T1000 (cell line): ENCODE measurements at regions not wholly inside any gene's neighbourhood (a gene's known extent, or its start where the extent isn't known, plus 50 kb on each side); places are given as distances from the start of the nearest gene placed in this dataset.

Experiments
- DNase-seq: peaks from one replicate; lab custom pipeline; 2025; ENCODE audit warnings: mixed read lengths; lab: John Stamatoyannopoulos, UW

GRCh38 chr3:82940124-82940523 is 1178.7 kb upstream of the GBE1 start:
- no peak for DNase-seq

GRCh38 chr3:82939491-82940097 is 1178.1 kb upstream of the GBE1 start:
- DNase-seq = no peak

DNA sequence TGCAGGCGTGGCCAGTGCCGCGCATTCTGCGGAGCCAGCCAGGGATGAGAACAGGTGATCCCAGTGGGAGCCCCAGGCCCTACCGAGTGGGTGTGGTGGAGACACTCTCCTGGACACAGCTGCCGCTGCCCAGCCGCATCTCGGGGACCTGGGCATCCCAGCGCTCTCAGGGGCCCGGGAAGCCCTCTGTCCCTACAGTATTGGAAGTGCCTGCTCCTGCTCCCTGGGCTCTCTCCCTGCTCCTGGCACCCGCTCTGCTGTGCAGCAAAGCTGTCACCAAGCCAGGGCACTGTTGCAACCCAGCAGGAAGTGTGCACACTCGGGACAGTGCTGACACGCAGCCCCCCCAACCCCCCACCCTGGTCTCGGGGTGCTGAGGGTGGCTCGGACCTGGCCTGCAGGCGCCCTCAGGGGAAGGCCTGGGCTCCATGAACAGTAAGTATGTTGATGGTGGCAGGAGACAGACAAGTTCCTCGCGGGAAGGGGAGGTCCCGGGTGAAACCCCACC is 1177.4 kb upstream of the GBE1 start:
- DNase-seq = no peak

- no peak for DNase-seq
Measured at GRCh38 chr3:82927309-82928253, 1166.1 kb upstream of the GBE1 start.

DNA sequence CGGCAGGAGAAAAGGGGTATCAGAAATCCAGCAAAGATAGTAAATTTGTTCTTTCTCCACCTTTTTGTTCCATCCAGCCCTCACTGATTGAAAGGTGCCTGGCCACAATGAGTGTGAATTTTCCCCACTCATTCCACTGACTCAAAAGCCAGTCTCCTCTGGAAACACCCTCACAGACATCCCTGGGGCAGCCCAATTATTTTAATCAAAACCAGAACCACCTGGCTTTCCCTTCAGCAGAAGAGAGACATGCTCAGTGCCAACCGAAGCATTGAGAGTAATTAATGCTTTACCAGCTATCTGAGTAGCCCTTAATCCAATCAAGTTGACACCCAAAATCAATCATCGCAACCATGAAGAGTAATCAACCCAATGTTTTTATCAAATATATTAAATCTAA is 1129.6 kb upstream of the GBE1 start:
- no peak for DNase-seq

- no peak for DNase-seq
Measured at GRCh38 chr3:82883072-82883471, 1121.6 kb upstream of the GBE1 start.

DNA sequence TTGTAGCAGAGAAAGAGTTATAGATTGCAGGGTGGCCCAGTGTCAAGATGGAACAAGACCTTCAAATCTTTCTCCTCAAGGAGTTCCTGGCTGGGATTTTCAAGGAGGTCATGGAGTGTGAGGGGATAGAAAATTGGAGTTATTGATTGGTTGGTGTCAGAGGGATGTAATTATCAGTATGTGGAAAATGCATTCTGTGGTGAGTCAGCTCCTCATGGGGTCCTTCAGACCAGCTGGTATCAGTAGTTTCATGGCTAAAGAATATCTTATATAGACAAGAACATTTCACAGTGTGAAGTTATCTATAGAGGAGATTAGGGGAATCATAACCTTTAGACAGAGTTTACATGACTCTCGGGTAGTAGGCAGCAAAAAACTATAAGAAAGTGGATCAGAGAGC is 1114.0 kb upstream of the GBE1 start:
- no peak for DNase-seq

GRCh38 chr3:82839871-82840270 is 1078.4 kb upstream of the GBE1 start:
- DNase-seq = no peak

DNA sequence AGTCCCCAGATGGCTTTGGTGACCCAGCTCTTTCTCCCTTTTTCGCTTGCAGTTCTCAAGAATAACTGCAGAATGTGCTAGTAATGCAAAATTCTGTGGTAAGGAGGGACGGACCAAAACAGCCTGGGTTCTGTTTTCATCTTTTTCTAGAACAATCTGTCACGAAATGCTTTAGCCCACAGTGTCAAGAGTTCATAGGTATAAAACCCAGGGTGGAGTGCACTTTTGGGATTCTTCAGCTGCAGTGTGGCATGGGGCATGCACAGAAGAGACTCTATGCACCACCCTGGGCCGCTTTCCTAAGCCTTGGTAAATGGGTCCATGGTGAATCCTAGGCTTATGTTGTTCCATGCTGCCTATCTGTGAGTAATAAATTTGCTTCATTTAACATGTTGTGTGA is 1072.7 kb upstream of the GBE1 start:
- DNase-seq = no peak

DNA sequence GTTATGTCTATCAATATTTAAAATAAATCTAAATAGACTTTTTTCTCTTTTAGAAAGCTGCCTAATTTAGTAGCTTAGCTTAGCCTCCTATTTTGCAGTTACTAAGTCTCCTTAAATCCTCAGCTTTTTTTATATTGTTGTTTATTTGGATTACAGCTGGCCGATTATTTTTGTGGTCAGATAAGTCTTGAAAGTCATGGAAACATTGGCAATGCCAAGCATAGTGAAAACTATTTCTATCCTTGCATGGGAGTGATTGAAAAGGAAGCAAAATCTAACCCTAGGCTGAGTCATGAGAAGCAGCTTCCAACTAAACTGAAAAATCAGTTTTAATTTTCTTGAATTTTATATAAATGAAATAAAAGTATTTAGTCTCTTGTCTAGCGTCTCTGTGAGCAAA is 1063.0 kb upstream of the GBE1 start:
- DNase-seq = no peak

GRCh38 chr3:82816086-82816485 is 1054.6 kb upstream of the GBE1 start:
- no peak for DNase-seq

DNA sequence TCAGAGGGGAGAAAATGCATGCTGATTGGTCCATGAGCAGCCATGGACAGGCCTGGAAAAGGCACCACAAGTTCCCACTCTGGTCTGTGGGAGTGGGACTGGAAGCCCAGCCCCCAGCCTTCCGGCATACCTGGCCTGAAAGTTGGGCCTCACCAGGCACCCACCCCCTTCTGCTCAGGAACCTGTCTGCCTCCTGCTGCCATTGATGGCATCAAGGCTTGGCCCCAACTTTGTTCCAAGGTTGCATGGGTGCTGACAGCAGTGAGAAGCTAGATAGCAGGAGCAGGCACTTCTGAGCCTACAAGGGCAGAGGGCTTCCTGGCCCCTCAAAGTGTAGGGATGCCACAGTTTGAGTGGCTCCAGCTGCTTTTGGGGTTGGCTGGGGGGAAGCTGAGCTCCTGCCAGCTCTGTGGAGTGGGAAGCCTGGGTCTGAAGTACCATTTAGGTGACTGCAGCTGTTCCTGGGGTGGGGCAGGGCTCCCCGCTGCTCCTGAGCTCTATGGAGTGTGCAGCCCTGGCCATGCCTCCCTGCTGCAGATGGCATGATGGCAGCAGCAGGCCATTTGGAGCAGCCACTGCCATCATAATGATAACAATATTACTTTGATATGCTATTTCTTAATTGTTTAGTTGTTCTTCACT is 1054.1 kb upstream of the GBE1 start:
- DNase-seq = no peak

- DNase-seq = no peak
Measured at GRCh38 chr3:82814660-82815059, 1053.2 kb upstream of the GBE1 start.

GRCh38 chr3:82807781-82808180 is 1046.3 kb upstream of the GBE1 start:
- no peak for DNase-seq

GRCh38 chr3:82802501-82802900 is 1041.1 kb upstream of the GBE1 start:
- no peak for DNase-seq

DNA sequence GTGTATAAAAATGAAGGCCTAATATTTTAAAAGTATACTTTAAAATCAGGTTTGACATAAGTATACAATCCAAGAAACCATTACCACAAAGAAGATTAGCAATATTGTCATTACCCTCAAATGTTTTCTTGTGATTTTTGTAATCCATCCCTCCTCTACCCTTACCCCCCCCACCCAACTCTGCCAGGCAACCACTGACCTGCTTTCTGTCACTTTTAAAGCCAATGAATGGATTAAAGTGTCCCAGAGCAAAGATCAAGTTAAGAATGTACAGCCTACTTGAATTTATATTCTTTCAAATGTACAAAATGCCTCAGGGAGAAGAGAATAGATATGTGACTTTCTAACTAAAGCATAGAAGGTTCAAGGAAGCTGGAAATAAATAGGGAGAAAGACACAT is 1038.8 kb upstream of the GBE1 start:
- DNase-seq = no peak

DNA sequence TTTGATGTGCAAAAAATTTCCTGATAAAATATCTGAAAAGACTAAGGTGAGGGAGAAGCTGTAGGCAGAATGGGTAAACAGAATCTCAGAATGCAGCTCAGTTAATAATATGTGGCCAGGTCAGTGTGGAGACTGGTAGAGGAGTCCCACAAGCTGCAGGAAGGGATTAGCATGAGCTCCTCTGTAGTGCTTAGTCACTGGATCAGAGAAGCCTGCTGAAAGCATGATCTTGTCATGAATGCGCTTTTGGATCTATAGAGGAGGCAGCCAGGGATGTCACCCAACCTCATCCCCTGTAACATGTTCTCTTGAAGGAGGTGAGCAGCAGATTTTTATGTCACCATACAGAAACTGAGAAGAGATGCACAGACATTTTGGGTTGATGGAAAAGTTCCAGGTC is 1035.3 kb upstream of the GBE1 start:
- DNase-seq = no peak

GRCh38 chr3:82791241-82791640 is 1029.8 kb upstream of the GBE1 start:
- no peak for DNase-seq

- no peak for DNase-seq
Measured at GRCh38 chr3:82790307-82791097, 1029.1 kb upstream of the GBE1 start.

DNA sequence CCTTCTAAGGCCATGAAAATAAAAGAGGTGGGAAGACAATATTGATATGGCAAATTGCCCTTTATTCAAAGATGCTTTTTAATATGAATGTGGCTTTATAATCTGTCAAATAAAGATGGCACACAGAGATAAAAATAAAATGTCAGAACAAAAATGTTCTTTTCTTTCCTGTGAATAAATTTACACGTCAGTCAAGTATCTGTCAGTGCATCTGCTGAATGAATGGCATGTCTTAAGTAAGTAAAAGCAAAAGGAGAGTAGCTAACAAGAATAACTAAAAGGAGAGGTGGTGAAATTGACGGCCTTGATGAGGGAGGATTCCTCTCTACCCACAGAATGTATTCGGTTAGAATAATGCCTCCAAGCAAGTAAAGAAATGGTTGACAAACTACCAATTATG is 1021.7 kb upstream of the GBE1 start:
- DNase-seq = no peak

GRCh38 chr3:82773207-82773606 is 1011.8 kb upstream of the GBE1 start:
- no peak for DNase-seq

DNA sequence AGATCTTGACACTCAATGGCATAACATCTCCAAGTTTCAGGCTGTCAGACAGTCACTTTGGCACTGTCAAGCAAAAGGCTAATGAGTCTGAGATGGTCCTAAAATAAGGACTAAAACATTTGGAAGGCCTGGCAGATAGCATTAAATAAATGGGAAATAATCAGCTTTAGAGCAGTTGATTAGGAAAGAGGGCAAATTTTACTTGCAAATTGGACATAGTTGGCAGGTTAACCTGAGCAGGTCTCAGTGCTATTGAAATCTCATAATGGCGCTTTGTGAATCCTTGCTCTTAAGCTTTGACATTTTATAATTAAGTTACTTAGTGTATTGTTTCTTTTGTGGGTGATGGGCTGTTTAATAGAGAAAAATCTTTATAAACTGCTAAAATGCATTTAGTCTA is 1003.1 kb upstream of the GBE1 start:
- no peak for DNase-seq
